ENCODE measurements at regions not wholly inside any gene's neighbourhood (a gene's known extent, or its start where the extent isn't known, plus 50 kb on each side); places are given as distances from the start of the nearest gene placed in this dataset.

DNA sequence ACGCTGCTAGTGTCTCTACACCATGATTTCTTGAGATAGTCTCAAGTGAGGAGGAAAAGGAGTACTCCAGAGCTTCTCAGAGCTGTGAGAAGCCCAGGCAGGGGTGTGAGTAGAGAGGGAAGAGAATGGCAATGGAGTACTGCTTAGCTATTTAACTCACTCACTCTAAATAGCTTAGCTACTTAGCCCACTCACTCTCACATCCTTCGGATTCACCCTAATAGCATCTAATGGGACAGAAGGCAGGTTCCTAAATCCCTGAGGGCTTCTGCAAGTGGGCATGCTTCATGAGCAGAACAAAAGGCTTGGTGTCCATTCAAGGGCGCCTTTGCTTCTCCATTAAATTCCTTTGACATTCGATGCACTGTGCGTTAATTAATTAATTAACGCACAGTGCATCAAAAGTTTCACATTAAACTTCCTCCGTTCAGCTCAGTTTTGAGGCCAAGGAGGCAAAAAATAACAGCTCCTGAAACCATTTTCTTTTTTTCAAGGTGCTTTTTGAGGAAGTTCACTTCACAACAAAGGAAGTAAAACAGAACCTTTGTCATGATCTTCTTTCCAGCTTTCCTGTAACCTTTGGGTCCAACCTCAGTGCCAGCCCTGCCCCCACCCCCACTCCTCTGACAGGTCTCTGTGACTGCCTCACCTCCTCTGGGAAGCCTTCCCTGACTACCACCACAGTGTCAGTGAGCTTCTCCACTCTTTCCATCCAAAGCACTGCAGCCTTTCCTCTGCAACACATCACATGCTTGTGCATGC, 294.0 kb downstream of the SEC61B start:
- TF ChIP-seq, protein P1, sequence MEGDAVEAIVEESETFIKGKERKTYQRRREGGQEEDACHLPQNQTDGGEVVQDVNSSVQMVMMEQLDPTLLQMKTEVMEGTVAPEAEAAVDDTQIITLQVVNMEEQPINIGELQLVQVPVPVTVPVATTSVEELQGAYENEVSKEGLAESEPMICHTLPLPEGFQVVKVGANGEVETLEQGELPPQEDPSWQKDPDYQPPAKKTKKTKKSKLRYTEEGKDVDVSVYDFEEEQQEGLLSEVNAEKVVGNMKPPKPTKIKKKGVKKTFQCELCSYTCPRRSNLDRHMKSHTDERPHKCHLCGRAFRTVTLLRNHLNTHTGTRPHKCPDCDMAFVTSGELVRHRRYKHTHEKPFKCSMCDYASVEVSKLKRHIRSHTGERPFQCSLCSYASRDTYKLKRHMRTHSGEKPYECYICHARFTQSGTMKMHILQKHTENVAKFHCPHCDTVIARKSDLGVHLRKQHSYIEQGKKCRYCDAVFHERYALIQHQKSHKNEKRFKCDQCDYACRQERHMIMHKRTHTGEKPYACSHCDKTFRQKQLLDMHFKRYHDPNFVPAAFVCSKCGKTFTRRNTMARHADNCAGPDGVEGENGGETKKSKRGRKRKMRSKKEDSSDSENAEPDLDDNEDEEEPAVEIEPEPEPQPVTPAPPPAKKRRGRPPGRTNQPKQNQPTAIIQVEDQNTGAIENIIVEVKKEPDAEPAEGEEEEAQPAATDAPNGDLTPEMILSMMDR (conservative IDR thresholded peaks at IDR 0.05; ENCODE audit: low read depth, low read length), result no peak
- no peak overlapping the region for H3K4me3 ChIP-seq (ENCODE audit: low read length)
- DNase-seq (ENCODE audit: low read depth), result no peak

DNA sequence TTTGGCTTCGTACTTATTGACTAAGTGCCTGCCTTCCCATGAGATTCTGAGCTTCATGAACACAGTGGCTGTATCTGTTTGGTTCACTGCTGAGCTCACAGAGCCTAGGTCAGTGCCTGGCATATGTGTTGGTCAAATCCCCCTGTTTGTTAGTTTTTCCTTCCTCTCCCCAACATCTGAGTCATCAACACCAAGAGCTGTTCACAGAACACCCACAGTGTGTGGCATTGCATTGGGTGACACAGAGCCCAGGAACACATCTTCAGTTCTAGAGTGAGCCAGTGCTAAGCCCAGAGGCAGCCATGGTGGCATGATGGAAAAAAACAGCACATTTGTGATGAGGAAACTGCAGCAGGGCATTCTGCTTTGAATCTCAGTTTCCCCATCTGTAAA, 294.6 kb downstream of the SEC61B start:
- no peak overlapping the region for H3K4me3 ChIP-seq (ENCODE audit: low read length)
- TF ChIP-seq, protein P1 (conservative IDR thresholded peaks at IDR 0.05; ENCODE audit: low read depth, low read length), result no peak
- DNase-seq (ENCODE audit: low read depth), result no peak

DNA sequence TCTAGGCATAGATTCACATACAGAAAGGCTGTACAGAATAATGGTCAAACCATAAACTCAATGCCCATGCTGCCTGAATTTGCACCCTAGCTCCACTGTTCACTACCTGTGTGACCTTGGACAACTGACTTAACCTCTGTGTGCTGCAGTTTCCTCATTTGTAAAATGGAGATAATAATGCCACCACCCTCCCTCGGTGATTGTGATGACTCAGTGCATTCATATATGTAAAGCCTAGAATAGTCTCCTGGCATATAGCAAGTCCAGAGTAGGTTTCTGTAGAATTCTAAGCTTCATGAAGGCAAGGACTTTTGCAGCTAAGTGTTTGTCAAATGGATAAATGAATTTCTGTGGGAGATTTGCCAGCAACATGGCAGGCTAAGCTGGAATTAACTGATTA, 297.8 kb upstream of the NR4A3 start:
- H3K4me3 ChIP-seq (ENCODE audit: low read length), result no peak overlapping the region
- DNase-seq (ENCODE audit: low read depth), result no peak
- TF ChIP-seq, protein P1 (conservative IDR thresholded peaks at IDR 0.05; ENCODE audit: low read depth, low read length), result no peak

DNA sequence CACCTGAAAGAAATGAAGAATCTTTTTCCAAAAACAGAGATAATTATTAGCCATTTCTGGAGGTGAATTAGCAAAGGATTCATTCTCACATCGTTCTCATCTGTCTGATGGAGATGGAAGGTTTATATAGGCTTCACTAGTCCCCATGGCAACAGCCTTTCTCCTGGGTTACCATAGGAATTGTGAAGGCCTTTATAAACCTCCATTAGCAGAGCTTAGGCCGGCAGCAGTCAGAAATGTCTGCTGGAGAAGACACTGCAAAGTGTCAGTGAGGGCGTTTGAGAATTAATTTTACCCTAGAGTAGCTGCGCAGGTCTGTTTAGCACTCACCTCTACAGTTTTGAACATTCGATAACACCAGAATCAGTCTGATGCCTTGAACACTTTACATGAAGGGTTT, 290.4 kb upstream of the NR4A3 start:
- no peak for DNase-seq (ENCODE audit: low read depth)
- TF ChIP-seq, protein P1 (conservative IDR thresholded peaks at IDR 0.05; ENCODE audit: low read depth, low read length), result no peak
- no peak overlapping the region for H3K4me3 ChIP-seq (ENCODE audit: low read length)

DNA sequence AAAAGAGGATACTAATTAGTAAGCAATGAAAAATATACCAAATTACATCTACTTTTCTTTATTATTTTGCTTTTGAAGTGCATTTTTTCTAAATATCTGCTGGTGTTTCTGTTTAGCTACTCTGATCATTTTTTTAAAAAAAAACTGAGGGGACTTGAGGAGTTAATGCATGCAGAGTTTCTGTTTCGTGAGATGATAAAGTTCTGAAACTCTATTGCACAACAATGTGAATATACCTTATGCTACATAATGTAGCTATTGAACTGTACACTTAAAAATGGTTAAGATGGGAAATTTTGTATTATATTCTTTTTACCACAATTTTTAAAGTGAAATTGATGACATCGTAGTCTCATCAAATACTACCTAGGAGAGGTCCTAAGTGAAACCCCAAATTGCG, 288.3 kb upstream of the NR4A3 start:
- H3K4me3 ChIP-seq (ENCODE audit: low read length), result no peak overlapping the region
- no peak for DNase-seq (ENCODE audit: low read depth)
- TF ChIP-seq, protein P1 (conservative IDR thresholded peaks at IDR 0.05; ENCODE audit: low read depth, low read length), result no peak

DNA sequence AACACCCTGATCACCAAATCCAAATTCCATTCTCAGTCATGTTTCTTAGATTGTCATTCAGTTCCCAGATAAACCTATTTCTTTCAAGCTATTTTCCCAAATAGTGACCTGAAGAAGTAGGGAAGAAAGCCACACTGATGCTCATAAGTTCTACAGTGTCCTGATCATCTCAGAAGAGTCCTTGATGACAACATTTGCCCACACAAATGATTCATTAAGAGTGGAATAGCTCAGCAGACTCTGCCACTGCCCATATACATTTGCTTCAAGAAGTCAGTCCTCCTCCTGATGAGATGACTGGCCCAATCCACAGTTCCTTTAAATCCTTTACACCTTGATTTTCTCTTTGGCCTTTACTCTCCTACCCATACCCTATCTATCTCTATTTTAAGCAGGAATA, 283.7 kb upstream of the NR4A3 start:
- TF ChIP-seq, protein P1 (conservative IDR thresholded peaks at IDR 0.05; ENCODE audit: low read depth, low read length), result no peak
- DNase-seq (ENCODE audit: low read depth), result no peak
- H3K4me3 ChIP-seq (ENCODE audit: low read length), result no peak overlapping the region

DNA sequence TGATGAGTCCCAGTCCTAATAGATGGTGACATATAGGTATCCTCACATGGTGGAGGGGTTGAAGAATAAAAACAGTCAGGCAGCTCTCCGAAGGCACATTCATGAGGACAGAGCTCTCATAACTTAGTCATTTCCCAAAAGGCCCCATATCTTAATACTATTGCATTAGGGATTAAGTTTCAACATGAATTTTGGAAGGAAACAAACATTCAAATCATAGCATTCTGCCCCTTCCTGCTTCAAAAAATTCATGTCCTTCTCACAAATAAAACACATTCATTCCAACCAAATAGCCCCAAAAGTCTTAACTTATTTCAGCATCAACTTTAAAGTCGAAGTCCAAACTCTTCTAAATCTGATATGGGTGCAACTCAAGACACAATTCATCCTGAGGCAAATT, 277.2 kb upstream of the NR4A3 start:
- TF ChIP-seq, protein P1 (conservative IDR thresholded peaks at IDR 0.05; ENCODE audit: low read depth, low read length), result no peak
- DNase-seq (ENCODE audit: low read depth), result no peak
- H3K4me3 ChIP-seq (ENCODE audit: low read length), result no peak overlapping the region
